DOHH2 (cell line): ENCODE measurements at regions not wholly inside any gene's neighbourhood (a gene's known extent, or its start where the extent isn't known, plus 50 kb on each side); places are given as distances from the start of the nearest gene placed in this dataset.
A peak's percentile ranks its signal among the peaks of the same experiment; 100 is the strongest.

Source experiments
- H3F3A ChIP-seq: fragments of 200-600 bp; sonication (generic), shearing (Covaris generic); 2 replicates; pipeline ENCODE4 v1.6.0; 2016; ENCODE audit warnings: antibody characterized with exemption, mild to moderate bottlenecking; ENCODE audit not compliant: control insufficient read depth, insufficient read depth
- H3K27ac ChIP-seq: fragments of 200-600 bp; sonication (generic); 2 replicates; pipeline ENCODE4 v1.5.1; 2014; ENCODE audit warnings: low read depth, mild to moderate bottlenecking, low read length, moderate library complexity
- H3K27me3 ChIP-seq: fragments of 200-600 bp; sonication (generic); 2 replicates; pipeline ENCODE4 v1.6.1; 2014; ENCODE audit warnings: mild to moderate bottlenecking, low read length, mixed read lengths; ENCODE audit not compliant: control insufficient read depth
- H3K36me3 ChIP-seq: fragments of 200-600 bp; sonication (generic); 2 replicates; pipeline ENCODE4 v1.6.1; 2014; ENCODE audit warnings: mild to moderate bottlenecking, low read length, moderate library complexity, mixed read lengths; ENCODE audit not compliant: control insufficient read depth
- H3K4me1 ChIP-seq: fragments of 200-600 bp; sonication (generic); 2 replicates; pipeline ENCODE4 v1.6.1; 2014; ENCODE audit warnings: mild to moderate bottlenecking, low read length, mixed read lengths; ENCODE audit not compliant: control insufficient read depth
- H3K4me2 ChIP-seq: fragments of 200-600 bp; sonication (generic); 2 replicates; pipeline ENCODE4 v1.6.0; 2014; ENCODE audit warnings: mild to moderate bottlenecking, low read length, moderate library complexity
- H3K4me3 ChIP-seq: fragments of 200-600 bp; sonication (generic); 2 replicates; pipeline ENCODE4 v1.5.1; 2014; ENCODE audit warnings: mild to moderate bottlenecking, low read length, mixed read lengths
- H3K79me2 ChIP-seq: fragments of 200-600 bp; sonication (generic); 2 replicates; pipeline ENCODE4 v1.6.1; 2014; ENCODE audit warnings: mild to moderate bottlenecking, low read length, mixed read lengths; ENCODE audit not compliant: control insufficient read depth
- H3K9me2 ChIP-seq: fragments of 200-600 bp; sonication (generic); replicated peaks from 2 replicates; pipeline ENCODE4 v1.6.1; 2014; ENCODE audit warnings: mild to moderate bottlenecking, low read length, mixed read lengths; ENCODE audit not compliant: control insufficient read depth
- H3K9me3 ChIP-seq: fragments of 200-600 bp; sonication (generic); 2 replicates; pipeline ENCODE4 v1.6.1; 2014; ENCODE audit warnings: antibody characterized with exemption, low read length, mixed read lengths; ENCODE audit not compliant: control insufficient read depth, insufficient read depth
- H4K20me1 ChIP-seq: fragments of 200-600 bp; sonication (generic); 2 replicates; pipeline ENCODE4 v1.6.0; 2014; ENCODE audit warnings: low read depth, mild to moderate bottlenecking, antibody characterized with exemption, low read length, moderate library complexity; ENCODE audit not compliant: control insufficient read depth, insufficient read depth
- EZH2phosphoT487 ChIP-seq: fragments of 200-600 bp; sonication (generic); IDR thresholded peaks from 2 replicates; pipeline ENCODE4 v1.6.1; 2017; ENCODE audit warnings: borderline replicate concordance, mild to moderate bottlenecking, antibody characterized with exemption, low read length, moderate library complexity, mixed read lengths
- TF ChIP-seq, protein P1 (sequence below): fragments of 200-600 bp; sonication (generic); IDR thresholded peaks from one replicate; pipeline ENCODE4 v1.5.1; 2014; ENCODE audit warnings: antibody characterized with exemption, mild to moderate bottlenecking, low read depth, low read length; ENCODE audit not compliant: poor library complexity, severe bottlenecking

DNA sequence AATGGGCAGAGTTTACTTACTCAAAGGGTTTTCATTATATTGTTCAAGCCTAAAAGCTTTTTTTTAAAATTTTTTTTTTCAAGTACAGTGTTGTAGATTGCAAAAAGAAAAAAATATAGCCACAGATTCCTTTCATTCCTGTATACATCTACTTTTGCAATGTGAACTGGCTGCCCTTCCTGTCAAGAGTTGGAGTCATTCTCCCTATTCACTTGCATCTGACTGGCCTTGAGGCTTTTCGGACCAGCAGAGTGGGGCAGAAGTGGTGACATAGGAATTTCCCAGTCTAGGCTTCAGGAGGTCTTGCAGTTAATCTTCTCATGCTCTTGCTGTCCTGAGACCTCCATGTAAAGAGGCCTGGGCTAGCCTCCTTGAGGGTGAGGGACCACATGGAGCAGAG lies 218.3 kb upstream of the CFAP20DC start:
- Histone ChIP-seq H3K36me3 (peaks cover 4% of the 10 kb centered on the region), H4K20me1 (no peaks in the 10 kb centered on the region), H3K4me2 (peak overlapping the region; percentile 26), H3K9me3 (peaks cover 16% of the 10 kb centered on the region; the same call in 1 of the 2 replicates), H3F3A (no peaks in the 10 kb centered on the region), H3K27ac (no peak overlapping the region), H3K4me1 (peaks cover 18% of the 10 kb centered on the region), H3K9me2 (no peaks in the 10 kb centered on the region), H3K79me2 (no peaks in the 10 kb centered on the region), H3K27me3 (no peaks in the 10 kb centered on the region), H3K4me3 (no peak overlapping the region)
- TF ChIP-seq, protein P1, sequence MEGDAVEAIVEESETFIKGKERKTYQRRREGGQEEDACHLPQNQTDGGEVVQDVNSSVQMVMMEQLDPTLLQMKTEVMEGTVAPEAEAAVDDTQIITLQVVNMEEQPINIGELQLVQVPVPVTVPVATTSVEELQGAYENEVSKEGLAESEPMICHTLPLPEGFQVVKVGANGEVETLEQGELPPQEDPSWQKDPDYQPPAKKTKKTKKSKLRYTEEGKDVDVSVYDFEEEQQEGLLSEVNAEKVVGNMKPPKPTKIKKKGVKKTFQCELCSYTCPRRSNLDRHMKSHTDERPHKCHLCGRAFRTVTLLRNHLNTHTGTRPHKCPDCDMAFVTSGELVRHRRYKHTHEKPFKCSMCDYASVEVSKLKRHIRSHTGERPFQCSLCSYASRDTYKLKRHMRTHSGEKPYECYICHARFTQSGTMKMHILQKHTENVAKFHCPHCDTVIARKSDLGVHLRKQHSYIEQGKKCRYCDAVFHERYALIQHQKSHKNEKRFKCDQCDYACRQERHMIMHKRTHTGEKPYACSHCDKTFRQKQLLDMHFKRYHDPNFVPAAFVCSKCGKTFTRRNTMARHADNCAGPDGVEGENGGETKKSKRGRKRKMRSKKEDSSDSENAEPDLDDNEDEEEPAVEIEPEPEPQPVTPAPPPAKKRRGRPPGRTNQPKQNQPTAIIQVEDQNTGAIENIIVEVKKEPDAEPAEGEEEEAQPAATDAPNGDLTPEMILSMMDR, result no peak
- no peak for TF ChIP-seq EZH2phosphoT487

- Histone ChIP-seq H3K9me2 (no peaks in the 10 kb centered on the region), H3K79me2 (no peaks in the 10 kb centered on the region), H3K27me3 (no peaks in the 10 kb centered on the region), H4K20me1 (no peaks in the 10 kb centered on the region), H3K27ac (no peak overlapping the region), H3F3A (peaks cover 4% of the 10 kb centered on the region; the same call in 1 of the 2 replicates), H3K9me3 (peaks cover 18% of the 10 kb centered on the region; the same call in 1 of the 2 replicates), H3K36me3 (peaks cover 8% of the 10 kb centered on the region), H3K4me3 (no peak overlapping the region), H3K4me1 (peaks cover 29% of the 10 kb centered on the region), H3K4me2 (no peak overlapping the region)
- TF ChIP-seq, protein P1, result no peak
- TF ChIP-seq EZH2phosphoT487, result no peak
Measured at GRCh38 chr3:59267021-59267420, 217.2 kb upstream of the CFAP20DC start.

- Histone ChIP-seq H3K9me3 (peaks cover 21% of the 10 kb centered on the region; the same call in 1 of the 2 replicates), H3K4me2 (no peak overlapping the region), H3K36me3 (peaks cover 8% of the 10 kb centered on the region), H3K79me2 (no peaks in the 10 kb centered on the region), H3K4me3 (no peak overlapping the region), H3K4me1 (peaks cover 34% of the 10 kb centered on the region), H3K9me2 (no peaks in the 10 kb centered on the region), H3K27me3 (no peaks in the 10 kb centered on the region), H3K27ac (no peak overlapping the region), H4K20me1 (no peaks in the 10 kb centered on the region), H3F3A (peaks cover 4% of the 10 kb centered on the region; the same call in 1 of the 2 replicates)
- TF ChIP-seq, protein P1, result no peak
- no peak for TF ChIP-seq EZH2phosphoT487
Measured at GRCh38 chr3:59266551-59266950, 216.7 kb upstream of the CFAP20DC start.

DNA sequence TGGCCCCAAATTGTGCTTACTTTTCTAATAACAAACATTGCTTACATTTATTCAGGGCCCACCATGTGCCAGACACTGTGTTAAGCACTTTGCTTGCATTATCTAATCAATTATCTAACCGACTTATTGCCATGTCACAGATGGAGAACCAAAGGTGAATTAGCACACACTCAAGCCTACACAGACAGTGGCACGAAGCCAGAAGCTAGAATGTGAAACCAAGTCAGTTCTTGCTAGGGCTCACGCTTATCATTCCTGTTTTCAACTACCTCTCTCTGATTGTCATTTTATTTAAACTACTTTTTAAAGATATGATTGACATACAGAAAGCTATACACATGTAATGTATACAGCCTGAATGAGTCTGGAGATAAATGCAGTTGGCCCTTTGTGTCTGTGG lies 215.7 kb upstream of the CFAP20DC start:
- peaks cover 8% of the 10 kb centered on the region for H3K36me3 ChIP-seq
- no peak for TF ChIP-seq EZH2phosphoT487
- TF ChIP-seq, protein P1, result no peak
- H3K4me2 ChIP-seq, result no peak overlapping the region
- H3K4me3 ChIP-seq, result no peak overlapping the region
- H3K9me2 ChIP-seq, result no peaks in the 10 kb centered on the region
- H3K27me3 ChIP-seq, result no peaks in the 10 kb centered on the region
- no peak overlapping the region for H3K27ac ChIP-seq
- H3F3A ChIP-seq, result peaks cover 4% of the 10 kb centered on the region; the same call in 1 of the 2 replicates
- peaks cover 24% of the 10 kb centered on the region; the same call in 1 of the 2 replicates for H3K9me3 ChIP-seq
- no peaks in the 10 kb centered on the region for H3K79me2 ChIP-seq
- H3K4me1 ChIP-seq, result peaks cover 41% of the 10 kb centered on the region
- H4K20me1 ChIP-seq, result no peaks in the 10 kb centered on the region
